SK-N-SH treated with all-trans-retinoic acid at 6 μM for 48 hours (cell line): ENCODE measurements at regions not wholly inside any gene's neighbourhood (a gene's known extent, or its start where the extent isn't known, plus 50 kb on each side); places are given as distances from the start of the nearest gene placed in this dataset.

Experiments
- ATAC-seq: fragments of 200-7000 bp; cut with Tn5 transposase; 3 replicates; pipeline ENCODE4 v1.9.1; 2020; ENCODE audit warnings: mild to moderate bottlenecking, moderate library complexity
- ARNTL ChIP-seq: fragments of 450-650 bp; formaldehyde crosslinking; IDR thresholded peaks from 2 replicates; pipeline ENCODE4 v1.5.0; 2020; ENCODE audit warnings: low read depth, mild to moderate bottlenecking, moderate library complexity, borderline replicate concordance
- BACH2 ChIP-seq: fragments of 250-450 bp; sonication (Bioruptor Pico); IDR thresholded peaks from 2 replicates; pipeline ENCODE4 v1.9.0; 2021; ENCODE audit warnings: mild to moderate bottlenecking, borderline replicate concordance
- CSDC2 ChIP-seq: fragments of 250-450 bp; sonication (Bioruptor Pico); IDR thresholded peaks from 2 replicates; pipeline ENCODE4 v1.5.0; 2020; ENCODE audit warnings: mild to moderate bottlenecking, moderate library complexity
- ESRRG ChIP-seq: fragments of 250-450 bp; sonication (Bioruptor Pico); IDR thresholded peaks from 2 replicates; pipeline ENCODE4 v1.6.1; 2021; ENCODE audit warnings: mild to moderate bottlenecking
- GLIS3 ChIP-seq: fragments of 250-450 bp; sonication (Bioruptor Pico); IDR thresholded peaks from 2 replicates; pipeline ENCODE4 v1.5.0; 2020; ENCODE audit warnings: mild to moderate bottlenecking, moderate library complexity
- ISL1 ChIP-seq: fragments of 250-450 bp; sonication (Bioruptor Pico); IDR thresholded peaks from 2 replicates; pipeline ENCODE4 v2.1.2; 2022; ENCODE audit warnings: mild to moderate bottlenecking, moderate library complexity
- OSR1 ChIP-seq: fragments of 250-450 bp; sonication (Bioruptor Pico); IDR thresholded peaks from 2 replicates; pipeline ENCODE4 v1.8.0; 2022; ENCODE audit warnings: moderate library complexity, mild to moderate bottlenecking, inconsistent platforms
- PPARA ChIP-seq: fragments of 250-450 bp; sonication (Bioruptor Pico); IDR thresholded peaks from 2 replicates; pipeline ENCODE4 v1.5.0; 2020; ENCODE audit warnings: mild to moderate bottlenecking, borderline replicate concordance
- RARB ChIP-seq: fragments of 250-450 bp; sonication (Bioruptor Pico); IDR thresholded peaks from 2 replicates; pipeline ENCODE4 v1.8.0; 2021; ENCODE audit warnings: mild to moderate bottlenecking, moderate library complexity
- SNAI2 ChIP-seq: fragments of 250-450 bp; sonication (Bioruptor Pico); IDR thresholded peaks from 2 replicates; pipeline ENCODE4 v1.5.0; 2020; ENCODE audit warnings: mild to moderate bottlenecking, moderate library complexity
- TOX ChIP-seq: fragments of 250-450 bp; sonication (Bioruptor Pico); IDR thresholded peaks from 2 replicates; pipeline ENCODE4 v1.8.0; 2021; ENCODE audit warnings: mild to moderate bottlenecking, moderate library complexity, borderline replicate concordance
- ZC3H10 ChIP-seq: fragments of 250-450 bp; sonication (Bioruptor Pico); IDR thresholded peaks from 2 replicates; pipeline ENCODE4 v1.5.1; 2021; ENCODE audit warnings: mild to moderate bottlenecking, moderate library complexity
- ZFP3 ChIP-seq: fragments of 250-450 bp; sonication (Bioruptor Pico); IDR thresholded peaks from 2 replicates; pipeline ENCODE4 v1.5.0; 2020; ENCODE audit warnings: mild to moderate bottlenecking, moderate library complexity
- ZFP30 ChIP-seq: fragments of 450-650 bp; formaldehyde crosslinking; IDR thresholded peaks from 2 replicates; pipeline ENCODE4 v1.5.0; 2022; ENCODE audit warnings: mild to moderate bottlenecking, moderate library complexity
- ZNF565 ChIP-seq: fragments of 450-650 bp; formaldehyde crosslinking; conservative IDR thresholded peaks from 2 replicates; pipeline ENCODE4 v1.5.0; 2020; ENCODE audit warnings: low read depth, mild to moderate bottlenecking, moderate library complexity
- ZNF70 ChIP-seq: fragments of 450-650 bp; formaldehyde crosslinking; IDR thresholded peaks from 2 replicates; pipeline ENCODE4 v1.5.0; 2020; ENCODE audit warnings: mild to moderate bottlenecking, moderate library complexity
- ZNF8 ChIP-seq: fragments of 450-650 bp; formaldehyde crosslinking; IDR thresholded peaks from 2 replicates; pipeline ENCODE4 v1.5.0; 2020; ENCODE audit warnings: mild to moderate bottlenecking, moderate library complexity
- TF ChIP-seq, protein P1 (sequence below): fragments of 250-450 bp; sonication (Bioruptor Pico); IDR thresholded peaks from 2 replicates; pipeline ENCODE4 v1.5.1; 2021; ENCODE audit warnings: mild to moderate bottlenecking, moderate library complexity
- TF ChIP-seq, protein P2 (sequence below): fragments of 250-450 bp; sonication (Bioruptor Pico); IDR thresholded peaks from 2 replicates; pipeline ENCODE4 v1.5.1; 2020; ENCODE audit warnings: low read depth, mild to moderate bottlenecking, moderate library complexity
- TF ChIP-seq, protein P3 (sequence below): fragments of 250-450 bp; sonication (Bioruptor Pico); IDR thresholded peaks from 2 replicates; pipeline ENCODE4 v1.8.0; 2021; ENCODE audit warnings: low read depth, mild to moderate bottlenecking, moderate library complexity, borderline replicate concordance
- TF ChIP-seq, protein P4 (sequence below): fragments of 250-450 bp; sonication (Bioruptor Pico); IDR thresholded peaks from 2 replicates; pipeline ENCODE4 v1.5.0; 2020; ENCODE audit warnings: mild to moderate bottlenecking, moderate library complexity

DNA sequence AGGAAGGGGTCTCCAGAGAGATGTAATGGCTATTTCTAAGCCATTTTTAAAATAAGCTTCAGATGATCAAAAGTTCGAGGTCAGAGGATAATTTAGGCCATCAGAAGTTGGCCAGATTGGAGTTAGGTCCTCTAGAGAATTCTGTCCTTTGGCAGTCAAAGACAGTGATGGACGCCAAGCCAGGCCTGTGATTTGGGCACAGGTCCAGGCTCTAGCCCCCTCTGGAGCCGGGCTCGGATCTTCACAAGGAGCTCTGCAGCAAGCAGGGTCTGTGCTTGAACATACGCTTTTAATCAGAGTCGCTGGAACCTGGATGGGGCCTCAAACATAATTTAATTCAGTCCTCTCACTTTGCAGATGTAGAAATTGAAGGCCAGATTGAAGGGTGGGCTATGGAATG lies 151.4 kb upstream of the BCL6 start:
- TF ChIP-seq ZNF565 (CRISPR knock-in tag) (no peak), ZC3H10 (CRISPR knock-in tag) (no peak), ZNF8 (CRISPR knock-in tag) (no peak), ESRRG (CRISPR knock-in tag) (no peak), ZFP3 (CRISPR knock-in tag) (no peak), BACH2 (no peak), ZFP30 (CRISPR knock-in tag) (no peak), RARB (no peak), GLIS3 (CRISPR knock-in tag) (no peak), PPARA (CRISPR knock-in tag) (no peak), SNAI2 (no peak), TOX (CRISPR knock-in tag) (no peak)
- TF ChIP-seq, protein P1, sequence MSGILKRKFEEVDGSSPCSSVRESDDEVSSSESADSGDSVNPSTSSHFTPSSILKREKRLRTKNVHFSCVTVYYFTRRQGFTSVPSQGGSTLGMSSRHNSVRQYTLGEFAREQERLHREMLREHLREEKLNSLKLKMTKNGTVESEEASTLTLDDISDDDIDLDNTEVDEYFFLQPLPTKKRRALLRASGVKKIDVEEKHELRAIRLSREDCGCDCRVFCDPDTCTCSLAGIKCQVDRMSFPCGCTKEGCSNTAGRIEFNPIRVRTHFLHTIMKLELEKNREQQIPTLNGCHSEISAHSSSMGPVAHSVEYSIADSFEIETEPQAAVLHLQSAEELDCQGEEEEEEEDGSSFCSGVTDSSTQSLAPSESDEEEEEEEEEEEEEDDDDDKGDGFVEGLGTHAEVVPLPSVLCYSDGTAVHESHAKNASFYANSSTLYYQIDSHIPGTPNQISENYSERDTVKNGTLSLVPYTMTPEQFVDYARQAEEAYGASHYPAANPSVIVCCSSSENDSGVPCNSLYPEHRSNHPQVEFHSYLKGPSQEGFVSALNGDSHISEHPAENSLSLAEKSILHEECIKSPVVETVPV (CRISPR knock-in tag): no peak
- TF ChIP-seq, protein P2, sequence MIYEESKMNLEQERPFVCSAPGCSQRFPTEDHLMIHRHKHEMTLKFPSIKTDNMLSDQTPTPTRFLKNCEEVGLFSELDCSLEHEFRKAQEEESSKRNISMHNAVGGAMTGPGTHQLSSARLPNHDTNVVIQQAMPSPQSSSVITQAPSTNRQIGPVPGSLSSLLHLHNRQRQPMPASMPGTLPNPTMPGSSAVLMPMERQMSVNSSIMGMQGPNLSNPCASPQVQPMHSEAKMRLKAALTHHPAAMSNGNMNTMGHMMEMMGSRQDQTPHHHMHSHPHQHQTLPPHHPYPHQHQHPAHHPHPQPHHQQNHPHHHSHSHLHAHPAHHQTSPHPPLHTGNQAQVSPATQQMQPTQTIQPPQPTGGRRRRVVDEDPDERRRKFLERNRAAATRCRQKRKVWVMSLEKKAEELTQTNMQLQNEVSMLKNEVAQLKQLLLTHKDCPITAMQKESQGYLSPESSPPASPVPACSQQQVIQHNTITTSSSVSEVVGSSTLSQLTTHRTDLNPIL: no peak
- TF ChIP-seq, protein P3, sequence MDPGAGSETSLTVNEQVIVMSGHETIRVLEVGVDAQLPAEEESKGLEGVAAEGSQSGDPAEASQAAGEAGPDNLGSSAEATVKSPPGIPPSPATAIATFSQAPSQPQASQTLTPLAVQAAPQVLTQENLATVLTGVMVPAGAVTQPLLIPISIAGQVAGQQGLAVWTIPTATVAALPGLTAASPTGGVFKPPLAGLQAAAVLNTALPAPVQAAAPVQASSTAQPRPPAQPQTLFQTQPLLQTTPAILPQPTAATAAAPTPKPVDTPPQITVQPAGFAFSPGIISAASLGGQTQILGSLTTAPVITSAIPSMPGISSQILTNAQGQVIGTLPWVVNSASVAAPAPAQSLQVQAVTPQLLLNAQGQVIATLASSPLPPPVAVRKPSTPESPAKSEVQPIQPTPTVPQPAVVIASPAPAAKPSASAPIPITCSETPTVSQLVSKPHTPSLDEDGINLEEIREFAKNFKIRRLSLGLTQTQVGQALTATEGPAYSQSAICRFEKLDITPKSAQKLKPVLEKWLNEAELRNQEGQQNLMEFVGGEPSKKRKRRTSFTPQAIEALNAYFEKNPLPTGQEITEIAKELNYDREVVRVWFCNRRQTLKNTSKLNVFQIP (CRISPR knock-in tag): no peak
- TF ChIP-seq, all 23 proteins: peak for 0
- no peak for ATAC-seq

DNA sequence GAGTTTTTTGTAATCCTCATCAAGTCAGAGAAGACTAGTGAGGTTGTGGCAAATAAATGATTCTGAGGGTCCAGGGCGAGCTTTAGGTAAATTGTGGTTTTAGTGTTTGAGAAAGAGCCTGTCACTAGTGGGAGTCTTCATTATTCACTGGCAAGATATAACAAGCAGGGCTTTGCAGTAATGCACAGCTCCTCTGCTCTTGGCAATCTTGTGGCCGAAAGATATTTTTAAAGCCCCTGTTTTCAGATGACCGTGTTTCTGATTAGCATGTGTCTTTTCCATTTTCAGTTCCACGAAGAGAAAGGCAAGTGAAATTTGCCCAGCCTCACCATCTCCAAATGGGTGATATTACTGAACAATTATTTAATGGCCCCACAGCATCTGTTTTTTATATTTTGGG lies 154.0 kb upstream of the BCL6 start:
- TF ChIP-seq ZNF8 (CRISPR knock-in tag) (no peak), ZNF565 (CRISPR knock-in tag) (no peak), OSR1 (CRISPR knock-in tag) (no peak), RARB (no peak), ARNTL (no peak), CSDC2 (CRISPR knock-in tag) (no peak), ZNF70 (CRISPR knock-in tag) (no peak), ISL1 (CRISPR knock-in tag) (no peak), ZFP30 (CRISPR knock-in tag) (no peak), PPARA (CRISPR knock-in tag) (no peak), GLIS3 (CRISPR knock-in tag) (no peak), SNAI2 (no peak), BACH2 (no peak), ESRRG (CRISPR knock-in tag) (no peak), TOX (CRISPR knock-in tag) (no peak)
- TF ChIP-seq, protein P4, sequence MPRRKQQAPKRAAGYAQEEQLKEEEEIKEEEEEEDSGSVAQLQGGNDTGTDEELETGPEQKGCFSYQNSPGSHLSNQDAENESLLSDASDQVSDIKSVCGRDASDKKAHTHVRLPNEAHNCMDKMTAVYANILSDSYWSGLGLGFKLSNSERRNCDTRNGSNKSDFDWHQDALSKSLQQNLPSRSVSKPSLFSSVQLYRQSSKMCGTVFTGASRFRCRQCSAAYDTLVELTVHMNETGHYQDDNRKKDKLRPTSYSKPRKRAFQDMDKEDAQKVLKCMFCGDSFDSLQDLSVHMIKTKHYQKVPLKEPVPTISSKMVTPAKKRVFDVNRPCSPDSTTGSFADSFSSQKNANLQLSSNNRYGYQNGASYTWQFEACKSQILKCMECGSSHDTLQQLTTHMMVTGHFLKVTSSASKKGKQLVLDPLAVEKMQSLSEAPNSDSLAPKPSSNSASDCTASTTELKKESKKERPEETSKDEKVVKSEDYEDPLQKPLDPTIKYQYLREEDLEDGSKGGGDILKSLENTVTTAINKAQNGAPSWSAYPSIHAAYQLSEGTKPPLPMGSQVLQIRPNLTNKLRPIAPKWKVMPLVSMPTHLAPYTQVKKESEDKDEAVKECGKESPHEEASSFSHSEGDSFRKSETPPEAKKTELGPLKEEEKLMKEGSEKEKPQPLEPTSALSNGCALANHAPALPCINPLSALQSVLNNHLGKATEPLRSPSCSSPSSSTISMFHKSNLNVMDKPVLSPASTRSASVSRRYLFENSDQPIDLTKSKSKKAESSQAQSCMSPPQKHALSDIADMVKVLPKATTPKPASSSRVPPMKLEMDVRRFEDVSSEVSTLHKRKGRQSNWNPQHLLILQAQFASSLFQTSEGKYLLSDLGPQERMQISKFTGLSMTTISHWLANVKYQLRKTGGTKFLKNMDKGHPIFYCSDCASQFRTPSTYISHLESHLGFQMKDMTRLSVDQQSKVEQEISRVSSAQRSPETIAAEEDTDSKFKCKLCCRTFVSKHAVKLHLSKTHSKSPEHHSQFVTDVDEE (CRISPR knock-in tag): no peak
- TF ChIP-seq, protein P2: no peak
- TF ChIP-seq, protein P3 (CRISPR knock-in tag): no peak
- TF ChIP-seq, protein P1 (CRISPR knock-in tag): no peak
- no peak for ATAC-seq
